ENCODE measurements at regions not wholly inside any gene's neighbourhood (a gene's known extent, or its start where the extent isn't known, plus 50 kb on each side); places are given as distances from the start of the nearest gene placed in this dataset.
"Not testable (repeated sequence)": the region's sequence is repeated elsewhere in the genome, so short reads cannot be mapped to it uniquely, and the experiment has no call there.

GRCh38 chr1:239107676-239108075, 278.7 kb upstream of the CHRM3 start:
- DNase-seq (no peak), ATAC-seq (ENCODE audit: insufficient read depth, low read depth) (no peak)
- no peaks in the 10 kb centered on the region for H3K27me3 ChIP-seq (ENCODE audit: insufficient read depth, low read length, poor library complexity)
- no peaks in the 10 kb centered on the region for H3K79me2 ChIP-seq (ENCODE audit: insufficient read depth, low read length)
- no peak for TF ChIP-seq EZH2 (IDR thresholded peaks at IDR 0.05; ENCODE audit: borderline replicate concordance, low read depth, low read length, severe bottlenecking)
- TF ChIP-seq, protein P1, sequence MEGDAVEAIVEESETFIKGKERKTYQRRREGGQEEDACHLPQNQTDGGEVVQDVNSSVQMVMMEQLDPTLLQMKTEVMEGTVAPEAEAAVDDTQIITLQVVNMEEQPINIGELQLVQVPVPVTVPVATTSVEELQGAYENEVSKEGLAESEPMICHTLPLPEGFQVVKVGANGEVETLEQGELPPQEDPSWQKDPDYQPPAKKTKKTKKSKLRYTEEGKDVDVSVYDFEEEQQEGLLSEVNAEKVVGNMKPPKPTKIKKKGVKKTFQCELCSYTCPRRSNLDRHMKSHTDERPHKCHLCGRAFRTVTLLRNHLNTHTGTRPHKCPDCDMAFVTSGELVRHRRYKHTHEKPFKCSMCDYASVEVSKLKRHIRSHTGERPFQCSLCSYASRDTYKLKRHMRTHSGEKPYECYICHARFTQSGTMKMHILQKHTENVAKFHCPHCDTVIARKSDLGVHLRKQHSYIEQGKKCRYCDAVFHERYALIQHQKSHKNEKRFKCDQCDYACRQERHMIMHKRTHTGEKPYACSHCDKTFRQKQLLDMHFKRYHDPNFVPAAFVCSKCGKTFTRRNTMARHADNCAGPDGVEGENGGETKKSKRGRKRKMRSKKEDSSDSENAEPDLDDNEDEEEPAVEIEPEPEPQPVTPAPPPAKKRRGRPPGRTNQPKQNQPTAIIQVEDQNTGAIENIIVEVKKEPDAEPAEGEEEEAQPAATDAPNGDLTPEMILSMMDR (IDR thresholded peaks at IDR 0.05; ENCODE audit: borderline replicate concordance, extremely low read depth, low read length, poor library complexity, severe bottlenecking), result no peak
- H3K9me3 ChIP-seq (ENCODE audit: insufficient read depth, low read length, severe bottlenecking), result no peaks in the 10 kb centered on the region
- H2AFZ ChIP-seq (ENCODE audit: low read depth, low read length), result no peak overlapping the region
- H3K4me3 ChIP-seq (ENCODE audit: low read depth in 1 of 2, low read length in 2 of 2), result no peak overlapping the region
- H3K36me3 ChIP-seq (ENCODE audit: insufficient read depth, low read length), result no peaks in the 10 kb centered on the region
- H3K9ac ChIP-seq (ENCODE audit: low read depth, low read length), result no peak overlapping the region
- no peaks in the 10 kb centered on the region for H3K4me1 ChIP-seq (ENCODE audit: insufficient read depth, low read length)
- no peaks in the 10 kb centered on the region for H4K20me1 ChIP-seq (ENCODE audit: insufficient read depth, low read length)
- no peak overlapping the region for H3K27ac ChIP-seq (ENCODE audit: low read length)
- no peak overlapping the region for H3K4me2 ChIP-seq (ENCODE audit: insufficient read depth, low read length)

DNA sequence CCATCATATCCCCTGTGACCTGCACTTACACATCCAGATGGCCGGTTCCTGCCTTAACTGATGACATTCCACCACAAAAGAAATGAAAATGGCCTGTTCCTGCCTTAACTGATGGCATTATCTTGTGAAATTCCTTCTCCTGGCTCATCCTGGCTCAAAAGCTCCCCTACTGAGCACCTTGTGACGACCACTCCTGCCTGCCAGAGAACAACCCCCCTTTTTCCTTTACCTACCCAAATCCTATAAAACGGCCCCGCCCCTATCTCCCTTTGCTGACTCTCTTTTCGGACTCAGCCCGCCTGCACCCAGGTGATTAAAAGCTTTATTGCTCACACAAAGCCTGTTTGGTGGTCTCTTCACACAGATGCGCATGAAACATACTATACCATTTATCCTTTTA, 279.7 kb upstream of the CHRM3 start:
- not testable (repeated sequence) for H3K4me1 ChIP-seq (ENCODE audit: insufficient read depth, low read length); ATAC-seq (ENCODE audit: insufficient read depth, low read depth); H2AFZ ChIP-seq (ENCODE audit: low read depth, low read length); H3K9me3 ChIP-seq (ENCODE audit: insufficient read depth, low read length, severe bottlenecking); H3K27ac ChIP-seq (ENCODE audit: low read length); H3K9ac ChIP-seq (ENCODE audit: low read depth, low read length); H3K36me3 ChIP-seq (ENCODE audit: insufficient read depth, low read length); H3K4me2 ChIP-seq (ENCODE audit: insufficient read depth, low read length); H3K27me3 ChIP-seq (ENCODE audit: insufficient read depth, low read length, poor library complexity); DNase-seq; H4K20me1 ChIP-seq (ENCODE audit: insufficient read depth, low read length); H3K4me3 ChIP-seq (ENCODE audit: low read depth in 1 of 2, low read length in 2 of 2); H3K79me2 ChIP-seq (ENCODE audit: insufficient read depth, low read length)

DNA sequence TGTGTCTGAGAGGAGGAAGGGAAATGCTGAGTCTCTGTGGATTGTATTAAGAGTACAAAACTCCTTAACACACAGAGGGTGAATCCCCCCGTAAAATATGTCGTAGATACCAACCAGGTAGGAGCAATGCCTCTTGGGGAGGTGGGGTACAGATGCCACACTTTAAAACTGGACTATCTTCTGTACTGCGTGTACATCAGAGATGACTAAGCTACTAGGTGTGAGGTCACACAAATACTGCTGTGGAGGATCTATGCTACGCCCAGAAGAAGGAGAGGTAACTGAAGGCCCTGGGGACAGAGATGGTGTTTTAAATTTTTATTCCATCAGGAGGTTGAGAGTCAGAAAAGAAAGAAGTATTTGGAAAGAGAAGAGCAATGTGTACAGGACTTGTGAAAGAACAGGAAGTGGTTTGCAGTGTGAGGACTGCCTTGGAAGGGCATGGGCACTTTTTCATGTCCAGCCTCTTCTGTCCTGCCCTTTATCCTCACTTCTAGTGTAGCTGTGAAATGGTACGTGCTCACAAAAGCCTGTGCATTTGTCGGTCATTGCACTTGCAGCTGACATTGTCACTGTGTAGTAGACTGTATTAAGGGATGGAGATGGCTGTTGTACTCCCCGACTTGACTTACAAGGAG, 287.8 kb upstream of the CHRM3 start:
- ATAC-seq (ENCODE audit: insufficient read depth, low read depth) (no peak), DNase-seq (no peak)
- Histone ChIP-seq H3K27ac (ENCODE audit: low read length) (no peak overlapping the region), H3K79me2 (ENCODE audit: insufficient read depth, low read length) (no peaks in the 10 kb centered on the region), H3K4me1 (ENCODE audit: insufficient read depth, low read length) (no peaks in the 10 kb centered on the region), H2AFZ (ENCODE audit: low read depth, low read length) (no peak overlapping the region), H3K4me2 (ENCODE audit: insufficient read depth, low read length) (no peak overlapping the region), H4K20me1 (ENCODE audit: insufficient read depth, low read length) (no peaks in the 10 kb centered on the region), H3K36me3 (ENCODE audit: insufficient read depth, low read length) (no peaks in the 10 kb centered on the region), H3K9ac (ENCODE audit: low read depth, low read length) (no peak overlapping the region), H3K4me3 (ENCODE audit: low read depth in 1 of 2, low read length in 2 of 2) (no peak overlapping the region), H3K9me3 (ENCODE audit: insufficient read depth, low read length, severe bottlenecking) (no peaks in the 10 kb centered on the region), H3K27me3 (ENCODE audit: insufficient read depth, low read length, poor library complexity) (no peaks in the 10 kb centered on the region)
- TF ChIP-seq EZH2 (IDR thresholded peaks at IDR 0.05; ENCODE audit: borderline replicate concordance, low read depth, low read length, severe bottlenecking), result no peak
- TF ChIP-seq, protein P1 (IDR thresholded peaks at IDR 0.05; ENCODE audit: borderline replicate concordance, extremely low read depth, low read length, poor library complexity, severe bottlenecking), result no peak

DNA sequence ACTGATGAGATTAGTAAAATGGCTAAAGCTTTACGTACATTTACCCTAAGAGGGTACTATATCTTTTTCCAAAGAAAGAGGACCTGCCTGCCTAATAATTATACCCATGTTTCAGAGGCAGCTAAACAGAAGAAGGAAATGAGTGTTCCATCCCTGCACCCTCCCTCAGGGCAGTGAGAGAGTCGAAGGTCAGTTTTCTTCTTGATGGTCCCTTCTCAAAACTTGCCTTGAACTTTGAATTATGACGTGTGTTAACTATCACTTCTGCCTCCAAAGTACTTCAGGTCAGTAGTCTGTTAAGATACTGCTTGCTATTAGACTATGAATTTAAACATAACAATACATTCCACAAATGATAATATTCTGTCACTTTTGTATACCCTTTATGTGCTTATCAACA, 294.8 kb upstream of the CHRM3 start:
- H3K36me3 ChIP-seq (ENCODE audit: insufficient read depth, low read length), result no peaks in the 10 kb centered on the region
- no peaks in the 10 kb centered on the region for H3K27me3 ChIP-seq (ENCODE audit: insufficient read depth, low read length, poor library complexity)
- no peaks in the 10 kb centered on the region for H3K4me1 ChIP-seq (ENCODE audit: insufficient read depth, low read length)
- H3K9me3 ChIP-seq (ENCODE audit: insufficient read depth, low read length, severe bottlenecking), result no peaks in the 10 kb centered on the region
- H4K20me1 ChIP-seq (ENCODE audit: insufficient read depth, low read length), result no peaks in the 10 kb centered on the region
- TF ChIP-seq, protein P1 (IDR thresholded peaks at IDR 0.05; ENCODE audit: borderline replicate concordance, extremely low read depth, low read length, poor library complexity, severe bottlenecking), result no peak
- TF ChIP-seq EZH2 (IDR thresholded peaks at IDR 0.05; ENCODE audit: borderline replicate concordance, low read depth, low read length, severe bottlenecking), result no peak
- no peak overlapping the region for H3K4me3 ChIP-seq (ENCODE audit: low read depth in 1 of 2, low read length in 2 of 2)
- H3K79me2 ChIP-seq (ENCODE audit: insufficient read depth, low read length), result no peaks in the 10 kb centered on the region
- DNase-seq, result no peak
- no peak for ATAC-seq (ENCODE audit: insufficient read depth, low read depth)
- no peak overlapping the region for H3K4me2 ChIP-seq (ENCODE audit: insufficient read depth, low read length)
- no peak overlapping the region for H3K9ac ChIP-seq (ENCODE audit: low read depth, low read length)
- H3K27ac ChIP-seq (ENCODE audit: low read length), result no peak overlapping the region
- H2AFZ ChIP-seq (ENCODE audit: low read depth, low read length), result no peak overlapping the region

Data from DND-41 (cell line).